ENCODE measurements at regions not wholly inside any gene's neighbourhood (a gene's known extent, or its start where the extent isn't known, plus 50 kb on each side); places are given as distances from the start of the nearest gene placed in this dataset.
"Not testable (repeated sequence)": the region's sequence is repeated elsewhere in the genome, so short reads cannot be mapped to it uniquely, and the experiment has no call there.

- no peak overlapping the region for H3K27ac ChIP-seq (ENCODE audit: low read depth, low read length)
- H3K23ac ChIP-seq (ENCODE audit: low read length): no peak overlapping the region
- no peaks in the 10 kb centered on the region for H3K79me1 ChIP-seq (ENCODE audit: low read length)
- H2AK5ac ChIP-seq (ENCODE audit: low read length): no peak overlapping the region
- no peak overlapping the region for H3K4me2 ChIP-seq (ENCODE audit: low read length)
- no CpG with 5 or more reads among the region's 4 CpGs for WGBS (ENCODE audit: extremely low coverage, insufficient coverage, low lambda C conversion rate)
- no peak overlapping the region for H4K5ac ChIP-seq (ENCODE audit: low read length)
- H3K9ac ChIP-seq (ENCODE audit: low read length): no peak overlapping the region
- H3K4me1 ChIP-seq (ENCODE audit: control insufficient read depth, low read depth, low read length): peaks cover 3% of the 10 kb centered on the region
- H3K27me3 ChIP-seq (ENCODE audit: insufficient read depth, low read length, poor library complexity): no peaks in the 10 kb centered on the region
- no peak overlapping the region for H2BK15ac ChIP-seq (replicated peaks; ENCODE audit: low read depth)
- H3K4ac ChIP-seq (ENCODE audit: low read depth, low read length): no peak overlapping the region
- no peak overlapping the region for H3K56ac ChIP-seq (ENCODE audit: low read length)
- H2BK120ac ChIP-seq (ENCODE audit: low read depth, low read length): no peak overlapping the region
- no peaks in the 10 kb centered on the region for H3K36me3 ChIP-seq (ENCODE audit: control insufficient read depth, insufficient read depth, low read length)
- H3K79me2 ChIP-seq (ENCODE audit: control insufficient read depth, insufficient read depth, low read length): no peaks in the 10 kb centered on the region
- H3K18ac ChIP-seq (ENCODE audit: low read length): no peak overlapping the region
- H2BK5ac ChIP-seq (ENCODE audit: low read length): no peak overlapping the region
- no peak overlapping the region for H3K4me3 ChIP-seq (ENCODE audit: low read length)
- H4K8ac ChIP-seq (ENCODE audit: low read depth, low read length): no peak overlapping the region
- no peak for DNase-seq
Observed at GRCh38 chr1:38585971-38586370, 273.6 kb downstream of the RRAGC start.

GRCh38 chr1:38585460-38585859 lies 274.1 kb downstream of the RRAGC start:
- Histone ChIP-seq H3K4me3 (ENCODE audit: low read length) (no peak overlapping the region), H2BK15ac (replicated peaks; ENCODE audit: low read depth) (no peak overlapping the region)
- no CpG with 5 or more reads among the region's 3 CpGs for WGBS (ENCODE audit: extremely low coverage, insufficient coverage, low lambda C conversion rate)

DNA sequence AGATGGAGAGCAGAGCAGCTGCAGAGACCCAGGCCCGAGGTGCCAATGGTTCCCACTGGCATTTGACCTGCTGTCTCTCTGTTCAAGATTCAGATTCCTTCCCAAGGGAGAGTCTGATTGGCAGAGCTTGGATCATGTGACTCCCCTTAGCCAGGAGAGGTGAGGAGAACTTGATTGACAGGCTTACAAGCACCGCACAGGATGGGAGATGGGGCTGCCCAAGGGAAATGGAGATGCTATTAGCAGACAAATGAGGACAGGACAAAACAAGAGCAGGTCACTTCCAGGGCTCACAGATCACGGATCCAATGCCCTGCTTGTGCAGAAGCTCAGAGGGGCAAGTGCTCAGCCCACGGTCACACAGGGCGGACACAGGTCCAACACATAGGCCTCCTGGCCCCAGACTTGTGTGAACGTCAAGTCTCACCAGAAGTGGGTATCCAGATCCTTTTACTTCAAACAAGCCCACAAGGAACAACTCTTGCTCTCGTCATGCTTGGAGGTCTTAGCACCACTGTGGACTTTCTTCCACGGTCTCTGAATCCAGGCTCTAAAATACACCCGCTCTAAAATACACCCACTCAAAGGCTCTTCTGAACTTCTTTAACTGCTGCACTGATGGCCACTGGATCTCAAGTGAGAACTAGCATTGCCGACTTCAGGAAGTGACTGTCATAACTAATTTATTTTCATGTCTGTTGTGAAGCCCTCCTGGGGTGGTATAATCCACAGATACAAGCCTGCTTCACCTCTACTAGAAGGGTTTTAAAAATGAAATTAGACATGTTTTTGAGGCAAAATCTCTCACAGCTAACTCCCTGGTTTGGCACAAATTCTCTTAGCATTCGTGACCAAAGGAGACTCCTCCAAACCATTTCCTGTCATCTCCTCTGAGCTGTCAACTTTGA lies 274.9 kb downstream of the RRAGC start:
- Histone ChIP-seq H3K4me1 (ENCODE audit: control insufficient read depth, low read depth, low read length) (peaks cover 5% of the 10 kb centered on the region), H3K79me2 (ENCODE audit: control insufficient read depth, insufficient read depth, low read length) (no peaks in the 10 kb centered on the region), H4K5ac (ENCODE audit: low read length) (no peak overlapping the region), H4K8ac (ENCODE audit: low read depth, low read length) (no peak overlapping the region), H3K56ac (ENCODE audit: low read length) (no peak overlapping the region), H2AK5ac (ENCODE audit: low read length) (no peak overlapping the region), H3K4me2 (ENCODE audit: low read length) (no peak overlapping the region), H3K4ac (ENCODE audit: low read depth, low read length) (no peak overlapping the region), H3K9ac (ENCODE audit: low read length) (no peak overlapping the region), H3K36me3 (ENCODE audit: control insufficient read depth, insufficient read depth, low read length) (no peaks in the 10 kb centered on the region), H3K23ac (ENCODE audit: low read length) (no peak overlapping the region), H2BK15ac (replicated peaks; ENCODE audit: low read depth) (no peak overlapping the region), H3K27me3 (ENCODE audit: insufficient read depth, low read length, poor library complexity) (no peaks in the 10 kb centered on the region), H3K27ac (ENCODE audit: low read depth, low read length) (no peak overlapping the region), H2BK5ac (ENCODE audit: low read length) (no peak overlapping the region), H3K18ac (ENCODE audit: low read length) (no peak overlapping the region), H3K4me3 (ENCODE audit: low read length) (no peak overlapping the region), H2BK120ac (ENCODE audit: low read depth, low read length) (no peak overlapping the region), H3K79me1 (ENCODE audit: low read length) (no peaks in the 10 kb centered on the region)
- DNase-seq: peak; percentile 23
- no CpG with 5 or more reads among the region's 11 CpGs for WGBS (ENCODE audit: extremely low coverage, insufficient coverage, low lambda C conversion rate)

More at GRCh38 chr1:38585460-38585859, 274.1 kb downstream of the RRAGC start:
- no peak for DNase-seq
- peaks cover 5% of the 10 kb centered on the region for H3K4me1 ChIP-seq (ENCODE audit: control insufficient read depth, low read depth, low read length)
- no peaks in the 10 kb centered on the region for H3K27me3 ChIP-seq (ENCODE audit: insufficient read depth, low read length, poor library complexity)
- no peak overlapping the region for H3K4ac ChIP-seq (ENCODE audit: low read depth, low read length)
- no peak overlapping the region for H3K27ac ChIP-seq (ENCODE audit: low read depth, low read length)
- H3K36me3 ChIP-seq (ENCODE audit: control insufficient read depth, insufficient read depth, low read length): no peaks in the 10 kb centered on the region
- H3K4me2 ChIP-seq (ENCODE audit: low read length): no peak overlapping the region
- H3K18ac ChIP-seq (ENCODE audit: low read length): no peak overlapping the region
- no peak overlapping the region for H3K23ac ChIP-seq (ENCODE audit: low read length)
- no peaks in the 10 kb centered on the region for H3K79me1 ChIP-seq (ENCODE audit: low read length)
- no peak overlapping the region for H3K9ac ChIP-seq (ENCODE audit: low read length)
- H3K56ac ChIP-seq (ENCODE audit: low read length): no peak overlapping the region
- H2BK120ac ChIP-seq (ENCODE audit: low read depth, low read length): no peak overlapping the region
- no peak overlapping the region for H4K8ac ChIP-seq (ENCODE audit: low read depth, low read length)
- no peak overlapping the region for H2BK5ac ChIP-seq (ENCODE audit: low read length)
- H2AK5ac ChIP-seq (ENCODE audit: low read length): no peak overlapping the region
- no peak overlapping the region for H4K5ac ChIP-seq (ENCODE audit: low read length)
- H3K79me2 ChIP-seq (ENCODE audit: control insufficient read depth, insufficient read depth, low read length): no peaks in the 10 kb centered on the region

DNA sequence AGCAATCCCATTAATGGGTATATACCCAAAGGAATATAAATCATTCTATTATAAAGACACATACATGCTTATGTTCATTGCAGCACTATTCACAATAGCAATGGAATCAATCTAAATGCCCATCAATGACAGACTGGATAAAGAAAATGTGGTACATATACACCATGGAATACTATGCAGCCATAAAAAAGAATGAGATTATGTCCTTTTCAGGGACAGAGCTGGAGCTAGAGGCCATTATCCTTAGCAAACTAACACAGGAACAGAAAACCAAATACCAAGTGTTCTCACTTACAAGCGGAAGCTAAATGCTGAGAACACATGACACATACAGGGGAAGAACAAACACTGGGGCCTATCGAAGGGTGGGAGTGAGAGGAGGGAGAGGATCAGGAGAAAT lies 276.3 kb downstream of the RRAGC start:
- DNase-seq: not testable (repeated sequence)
- no CpG with 5 or more reads among the region's 2 CpGs for WGBS (ENCODE audit: extremely low coverage, insufficient coverage, low lambda C conversion rate)

GRCh38 chr1:38581396-38581795 lies 278.2 kb downstream of the RRAGC start:
- DNase-seq: no peak
- no peak overlapping the region for H3K27ac ChIP-seq (ENCODE audit: low read depth, low read length)
- peaks cover 5% of the 10 kb centered on the region for H3K4me1 ChIP-seq (ENCODE audit: control insufficient read depth, low read depth, low read length)
- no peak overlapping the region for H3K4me2 ChIP-seq (ENCODE audit: low read length)
- no CpG with 5 or more reads among the region's 2 CpGs for whole genome bisulfite sequencing (ENCODE audit: extremely low coverage, insufficient coverage, low lambda C conversion rate)
- H3K18ac ChIP-seq (ENCODE audit: low read length): no peak overlapping the region
- no peak overlapping the region for H3K4ac ChIP-seq (ENCODE audit: low read depth, low read length)
- no peak overlapping the region for H2BK5ac ChIP-seq (ENCODE audit: low read length)
- H3K79me1 ChIP-seq (ENCODE audit: low read length): no peaks in the 10 kb centered on the region
- H3K79me2 ChIP-seq (ENCODE audit: control insufficient read depth, insufficient read depth, low read length): no peaks in the 10 kb centered on the region
- no peak overlapping the region for H3K9ac ChIP-seq (ENCODE audit: low read length)
- H3K56ac ChIP-seq (ENCODE audit: low read length): peak overlapping the region; percentile 15
- H2BK15ac ChIP-seq (replicated peaks; ENCODE audit: low read depth): no peak overlapping the region
- no peak overlapping the region for H4K8ac ChIP-seq (ENCODE audit: low read depth, low read length)
- H3K27me3 ChIP-seq (ENCODE audit: insufficient read depth, low read length, poor library complexity): peaks cover 5% of the 10 kb centered on the region
- H2BK120ac ChIP-seq (ENCODE audit: low read depth, low read length): no peak overlapping the region
- no peak overlapping the region for H2AK5ac ChIP-seq (ENCODE audit: low read length)
- H3K36me3 ChIP-seq (ENCODE audit: control insufficient read depth, insufficient read depth, low read length): no peaks in the 10 kb centered on the region
- H3K4me3 ChIP-seq (ENCODE audit: low read length): no peak overlapping the region
- H3K23ac ChIP-seq (ENCODE audit: low read length): no peak overlapping the region
- no peak overlapping the region for H4K5ac ChIP-seq (ENCODE audit: low read length)

More for the DNA sequence above, 276.3 kb downstream of the RRAGC start:
- H4K8ac ChIP-seq (ENCODE audit: low read depth, low read length); H3K36me3 ChIP-seq (ENCODE audit: control insufficient read depth, insufficient read depth, low read length); H3K4ac ChIP-seq (ENCODE audit: low read depth, low read length); H2AK5ac ChIP-seq (ENCODE audit: low read length); H3K4me2 ChIP-seq (ENCODE audit: low read length); H3K4me3 ChIP-seq (ENCODE audit: low read length); H4K5ac ChIP-seq (ENCODE audit: low read length); H2BK120ac ChIP-seq (ENCODE audit: low read depth, low read length); H3K23ac ChIP-seq (ENCODE audit: low read length); H3K79me2 ChIP-seq (ENCODE audit: control insufficient read depth, insufficient read depth, low read length); H3K79me1 ChIP-seq (ENCODE audit: low read length); H3K27ac ChIP-seq (ENCODE audit: low read depth, low read length); H3K18ac ChIP-seq (ENCODE audit: low read length); H3K27me3 ChIP-seq (ENCODE audit: insufficient read depth, low read length, poor library complexity); H2BK5ac ChIP-seq (ENCODE audit: low read length); H3K9ac ChIP-seq (ENCODE audit: low read length); H3K4me1 ChIP-seq (ENCODE audit: control insufficient read depth, low read depth, low read length); H3K56ac ChIP-seq (ENCODE audit: low read length); H2BK15ac ChIP-seq (replicated peaks; ENCODE audit: low read depth): not testable (repeated sequence)
